VCaP (cell line): ENCODE measurements at regions not wholly inside any gene's neighbourhood (a gene's known extent, or its start where the extent isn't known, plus 50 kb on each side); places are given as distances from the start of the nearest gene placed in this dataset.

Experiments used
- H3K27ac ChIP-seq: fragments of 450-650 bp; 2 replicates; pipeline ENCODE4 v1.5.1; 2017
- TF ChIP-seq, protein P1 (sequence below): fragments of 450-650 bp; conservative IDR thresholded peaks from 2 replicates; pipeline ENCODE4 v1.5.1; 2017; ENCODE audit warnings: mild to moderate bottlenecking, moderate library complexity

DNA sequence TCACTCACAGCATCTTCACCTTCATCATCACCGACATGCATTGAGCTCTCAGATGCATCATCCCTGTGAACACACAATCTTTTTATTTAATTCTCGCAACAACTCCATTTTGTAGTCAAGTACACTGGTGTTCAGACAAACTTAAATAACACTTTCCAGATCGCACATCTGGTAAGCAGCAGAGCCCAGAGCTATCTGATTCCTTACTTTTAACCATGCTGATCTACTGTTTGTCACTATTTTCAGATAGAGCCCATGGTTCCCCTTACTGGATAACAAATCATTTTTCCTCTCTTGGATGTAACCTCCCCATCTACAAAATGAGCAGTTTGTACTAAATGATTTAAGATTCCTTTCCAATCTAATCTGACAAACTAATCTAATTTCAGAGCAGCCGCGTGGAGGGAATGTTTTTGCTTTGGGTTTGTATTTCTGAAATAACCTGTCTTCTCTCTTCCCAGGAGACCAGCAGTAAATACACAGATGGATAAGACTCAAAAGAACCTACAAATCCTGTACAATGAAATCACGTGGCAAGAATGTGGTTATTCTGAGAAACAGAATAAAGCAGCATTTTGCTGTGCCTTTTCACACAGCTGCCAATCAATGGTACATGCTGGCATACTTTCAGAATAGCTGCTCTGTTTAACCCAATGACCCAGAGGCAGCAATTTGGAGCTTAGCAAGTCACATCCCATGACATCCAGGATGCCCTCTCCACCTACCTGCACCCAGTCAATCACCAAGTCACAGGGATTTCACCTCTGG lies 72.9 kb upstream of the CCL2 start:
- TF ChIP-seq, protein P1, sequence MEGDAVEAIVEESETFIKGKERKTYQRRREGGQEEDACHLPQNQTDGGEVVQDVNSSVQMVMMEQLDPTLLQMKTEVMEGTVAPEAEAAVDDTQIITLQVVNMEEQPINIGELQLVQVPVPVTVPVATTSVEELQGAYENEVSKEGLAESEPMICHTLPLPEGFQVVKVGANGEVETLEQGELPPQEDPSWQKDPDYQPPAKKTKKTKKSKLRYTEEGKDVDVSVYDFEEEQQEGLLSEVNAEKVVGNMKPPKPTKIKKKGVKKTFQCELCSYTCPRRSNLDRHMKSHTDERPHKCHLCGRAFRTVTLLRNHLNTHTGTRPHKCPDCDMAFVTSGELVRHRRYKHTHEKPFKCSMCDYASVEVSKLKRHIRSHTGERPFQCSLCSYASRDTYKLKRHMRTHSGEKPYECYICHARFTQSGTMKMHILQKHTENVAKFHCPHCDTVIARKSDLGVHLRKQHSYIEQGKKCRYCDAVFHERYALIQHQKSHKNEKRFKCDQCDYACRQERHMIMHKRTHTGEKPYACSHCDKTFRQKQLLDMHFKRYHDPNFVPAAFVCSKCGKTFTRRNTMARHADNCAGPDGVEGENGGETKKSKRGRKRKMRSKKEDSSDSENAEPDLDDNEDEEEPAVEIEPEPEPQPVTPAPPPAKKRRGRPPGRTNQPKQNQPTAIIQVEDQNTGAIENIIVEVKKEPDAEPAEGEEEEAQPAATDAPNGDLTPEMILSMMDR: no peak
- no peak overlapping the region for H3K27ac ChIP-seq

DNA sequence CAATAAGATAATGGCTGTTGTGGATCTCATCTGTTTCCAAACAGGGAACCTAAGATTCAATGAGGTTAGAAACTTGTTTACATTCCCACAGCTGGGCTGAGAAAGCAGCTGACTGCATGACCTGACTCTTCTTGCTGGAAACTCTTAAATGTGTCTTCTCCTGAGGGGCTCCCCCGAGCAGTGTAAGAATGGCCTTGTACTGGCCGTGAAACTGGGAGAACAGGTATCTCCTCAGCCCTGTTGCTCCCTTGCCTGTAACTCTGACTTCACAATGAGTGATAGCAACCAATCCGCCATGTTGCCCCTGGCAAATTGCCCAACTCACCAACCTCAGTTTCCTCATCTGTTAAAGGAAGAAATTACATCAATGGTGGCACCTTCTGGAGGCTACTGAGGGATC lies 59.1 kb upstream of the CCL2 start:
- TF ChIP-seq, protein P1: no peak
- H3K27ac ChIP-seq: no peak overlapping the region

DNA sequence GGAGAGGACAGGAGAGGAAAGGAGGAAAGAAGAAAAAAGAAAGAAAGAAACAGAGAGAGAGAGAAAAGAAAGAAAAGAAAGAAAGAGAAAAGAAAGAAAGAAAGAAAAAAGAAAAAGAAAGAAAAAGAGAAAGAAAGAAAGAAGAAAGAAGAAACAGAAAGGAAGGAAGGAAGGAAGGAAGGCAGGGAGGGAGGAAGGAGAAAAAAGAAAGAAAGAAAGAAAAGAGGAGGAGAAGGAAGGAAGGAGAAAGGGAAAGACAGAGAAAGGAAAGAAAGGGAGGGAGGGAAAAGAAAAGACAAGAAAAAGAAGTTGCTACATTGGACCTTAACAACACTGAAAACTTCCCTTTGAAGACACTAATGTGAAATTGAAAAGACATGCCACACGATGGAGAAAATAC lies 56.6 kb upstream of the CCL2 start:
- TF ChIP-seq, protein P1: no peak
- H3K27ac ChIP-seq: no peak overlapping the region

DNA sequence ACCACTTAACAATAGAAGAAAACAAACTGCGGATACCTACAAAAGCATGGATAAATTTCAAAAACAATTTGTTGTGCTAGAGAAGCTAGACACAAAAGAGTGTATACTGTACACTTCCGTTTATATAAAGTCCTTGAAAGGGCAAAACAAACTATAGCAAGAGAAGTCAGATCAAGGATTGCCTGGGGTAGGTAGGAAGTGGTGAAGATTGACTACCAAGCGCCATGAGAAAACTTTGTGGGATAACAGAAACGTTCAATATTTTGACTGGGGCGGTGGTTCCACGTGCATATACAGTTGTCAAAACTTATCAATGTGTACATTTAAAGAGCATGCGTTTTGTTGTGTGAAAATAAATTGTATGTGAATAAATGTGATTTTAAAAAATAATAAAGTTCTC lies 55.6 kb upstream of the CCL2 start:
- no peak overlapping the region for H3K27ac ChIP-seq
- TF ChIP-seq, protein P1: no peak

DNA sequence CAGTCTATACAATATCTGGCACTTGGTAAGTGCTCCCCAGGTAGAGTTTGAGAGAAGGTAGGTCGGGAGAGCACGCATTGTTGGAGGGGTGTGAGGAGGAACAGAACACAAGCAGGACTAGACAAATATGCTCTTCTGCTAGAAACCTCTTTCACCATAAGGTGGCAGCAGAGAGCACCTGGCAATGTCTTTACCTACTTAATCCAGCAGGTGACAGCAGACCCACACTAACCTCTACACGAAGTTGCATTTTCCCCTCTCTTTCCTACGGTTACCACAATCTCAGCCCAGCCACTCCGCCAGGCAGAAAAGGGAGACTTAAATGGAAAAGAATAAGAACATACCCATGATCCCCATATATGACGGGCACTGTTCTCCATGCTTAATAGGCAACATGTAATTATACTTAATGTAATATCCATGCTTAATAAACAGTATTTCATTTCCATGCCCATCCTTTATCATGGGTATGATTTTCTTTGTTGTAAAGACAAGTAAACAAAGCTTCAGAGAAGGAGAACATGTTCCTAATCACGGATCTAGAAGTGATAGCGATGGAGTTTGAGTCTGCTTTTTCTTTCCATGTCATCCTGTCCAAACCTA lies 55.1 kb upstream of the CCL2 start:
- no peak overlapping the region for H3K27ac ChIP-seq

DNA sequence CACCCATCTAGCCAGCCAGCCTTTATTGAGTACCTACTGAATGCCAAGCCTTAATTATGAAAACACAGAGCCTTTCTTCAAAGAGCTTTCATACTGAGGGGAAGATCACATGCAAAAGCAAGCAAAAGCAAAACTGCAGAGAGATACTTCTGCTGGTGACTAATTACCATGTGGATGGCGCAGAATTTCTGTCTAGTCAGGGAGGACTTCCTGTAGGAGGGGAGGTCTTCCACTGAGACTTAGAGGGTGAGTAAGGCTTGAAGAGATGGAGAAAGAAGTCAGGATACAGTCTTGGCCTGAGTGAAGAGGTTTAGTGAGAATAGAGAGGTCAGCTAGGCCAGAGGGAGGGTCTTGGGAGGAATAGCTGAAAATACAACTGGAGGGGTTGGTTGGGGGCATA lies 53.9 kb upstream of the CCL2 start:
- TF ChIP-seq, protein P1: no peak
- H3K27ac ChIP-seq: no peak overlapping the region

More for the DNA sequence above, 55.1 kb upstream of the CCL2 start:
- TF ChIP-seq, protein P1: peak; percentile 100

DNA sequence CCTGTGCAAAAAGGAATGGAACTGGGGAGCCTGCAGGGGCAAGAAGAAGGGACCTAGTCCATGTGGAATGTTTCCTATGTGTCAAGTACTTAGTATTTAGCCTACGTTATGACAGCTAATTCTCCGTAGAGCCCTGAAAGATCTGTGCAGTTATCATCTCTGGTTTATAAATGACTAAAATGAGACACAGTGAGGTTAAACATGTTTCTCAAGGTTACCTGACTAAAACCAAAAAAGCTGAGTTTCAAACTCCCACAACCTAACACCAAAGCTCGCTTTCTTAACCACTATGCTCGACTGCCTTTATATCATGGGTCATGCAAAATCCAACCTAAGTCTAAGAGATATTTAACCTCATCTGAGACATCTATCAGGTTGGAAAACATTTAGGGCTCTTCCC lies 53.3 kb upstream of the CCL2 start:
- no peak overlapping the region for H3K27ac ChIP-seq
- TF ChIP-seq, protein P1: no peak
